Fibroblast of lung (primary cell): ENCODE measurements at regions not wholly inside any gene's neighbourhood (a gene's known extent, or its start where the extent isn't known, plus 50 kb on each side); places are given as distances from the start of the nearest gene placed in this dataset.
A peak's percentile ranks its signal among the peaks of the same experiment; 100 is the strongest.

Experiments used
- DNase-seq, 2 donors: peaks; one replicate each; pipeline versions ENCODE4 v3.0.0 to v3.0.0-alpha.2; 2010; ENCODE audit warnings: low read depth in 2 of 2
- H2AFZ ChIP-seq: 2 replicates; pipeline ENCODE4 v1.5.1; 2012; ENCODE audit warnings: low read length, control low read depth, inconsistent platforms
- H3K27ac ChIP-seq: 2 replicates; pipeline ENCODE4 v1.5.1; 2011; ENCODE audit warnings: low read length, control low read depth; ENCODE audit not compliant: insufficient read depth
- H3K27me3 ChIP-seq: 2 replicates; pipeline ENCODE4 v1.5.1; 2011; ENCODE audit warnings: mild to moderate bottlenecking, low read length; ENCODE audit not compliant: control insufficient read depth, insufficient read depth
- H3K36me3 ChIP-seq: 2 replicates; pipeline ENCODE4 v1.5.1; 2011; ENCODE audit warnings: low read length; ENCODE audit not compliant: control insufficient read depth, insufficient read depth
- H3K4me1 ChIP-seq: 2 replicates; pipeline ENCODE4 v1.5.1; 2011; ENCODE audit warnings: low read length; ENCODE audit not compliant: control insufficient read depth, insufficient read depth; ENCODE audit errors: extremely low read depth
- H3K4me2 ChIP-seq: 2 replicates; pipeline ENCODE4 v1.5.1; 2011; ENCODE audit warnings: low read length, control low read depth; ENCODE audit not compliant: insufficient read depth; ENCODE audit errors: extremely low read depth
- H3K4me3 ChIP-seq, 4 experiments: fragments of 200-600 bp in 1 of 4; sonication (generic) in 1 of 4; replicated peaks in 1 of 4; 2 replicates each; pipeline ENCODE4 v1.5.1; 2011 to 2016; ENCODE audit warnings: low read length in 4 of 4, low read depth in 3 of 4, mild to moderate bottlenecking in 3 of 4, control low read depth in 2 of 4, inconsistent platforms in 1 of 4, mixed read lengths in 1 of 4; ENCODE audit not compliant: insufficient read depth in 1 of 4; ENCODE audit errors: control extremely low read depth in 1 of 4
- H3K79me2 ChIP-seq: 2 replicates; pipeline ENCODE4 v1.5.1; 2012; ENCODE audit warnings: mild to moderate bottlenecking, low read length, inconsistent platforms; ENCODE audit not compliant: control insufficient read depth, insufficient read depth
- H3K9ac ChIP-seq: 2 replicates; pipeline ENCODE4 v1.5.1; 2011; ENCODE audit warnings: mild to moderate bottlenecking, low read length, control low read depth; ENCODE audit not compliant: insufficient read depth
- H3K9me3 ChIP-seq: 2 replicates; pipeline ENCODE4 v1.5.1; 2012; ENCODE audit warnings: low read depth, low read length; ENCODE audit not compliant: control insufficient read depth, insufficient read depth
- H4K20me1 ChIP-seq: 2 replicates; pipeline ENCODE4 v1.5.1; 2011; ENCODE audit warnings: low read length; ENCODE audit not compliant: control insufficient read depth, insufficient read depth; ENCODE audit errors: extremely low read depth
- CTCF ChIP-seq, 2 donors: IDR thresholded peaks in 1 of 2; conservative IDR thresholded peaks in 1 of 2; 1 replicate in 1 of 2; 2 replicates in 1 of 2; pipeline ENCODE4 v1.5.1; 2011 to 2012; ENCODE audit warnings: low read length in 2 of 2, control low read depth in 1 of 2, inconsistent platforms in 1 of 2, low read depth in 1 of 2, mild to moderate bottlenecking in 1 of 2
- EZH2 ChIP-seq: IDR thresholded peaks from 2 replicates; pipeline ENCODE4 v1.5.1; 2012; ENCODE audit warnings: low read length, control low read depth, mild to moderate bottlenecking; ENCODE audit errors: missing control alignments

- no peak overlapping the region for H3K27ac ChIP-seq
- H3K9ac ChIP-seq = no peak overlapping the region
- H3K4me2 ChIP-seq = no peak overlapping the region
Measured at GRCh38 chr2:207219676-207220501, 54.1 kb upstream of the KLF7 start.

GRCh38 chr2:207221731-207222130 is 56.0 kb upstream of the KLF7 start:
- Histone ChIP-seq H3K36me3 (no peaks in the 10 kb centered on the region), H3K79me2 (no peaks in the 10 kb centered on the region), H3K4me3 (no peak overlapping the region), H3K9ac (no peak overlapping the region), H4K20me1 (no peaks in the 10 kb centered on the region), H3K9me3 (no peaks in the 10 kb centered on the region), H3K4me2 (no peak overlapping the region), H2AFZ (no peak overlapping the region), H3K27ac (no peak overlapping the region), H3K27me3 (no peaks in the 10 kb centered on the region), H3K4me1 (peaks cover 4% of the 10 kb centered on the region)
- DNase-seq = no peak
- TF ChIP-seq CTCF (conservative IDR thresholded peaks at IDR 0.05 in 1 of 2, IDR thresholded peaks at IDR 0.05 in 1 of 2; ENCODE audit: low read depth in 1 of 2, low read length in 2 of 2) = no peak
- TF ChIP-seq EZH2 = no peak

More at GRCh38 chr2:207219676-207220501, 54.1 kb upstream of the KLF7 start:
- H4K20me1 ChIP-seq = no peaks in the 10 kb centered on the region
- peaks cover 2% of the 10 kb centered on the region for H3K4me1 ChIP-seq
- no peaks in the 10 kb centered on the region for H3K36me3 ChIP-seq
- no peak for TF ChIP-seq EZH2
- no peak for TF ChIP-seq CTCF (conservative IDR thresholded peaks at IDR 0.05 in 1 of 2, IDR thresholded peaks at IDR 0.05 in 1 of 2; ENCODE audit: low read depth in 1 of 2, low read length in 2 of 2)
- no peak overlapping the region for H2AFZ ChIP-seq
- peak; percentile 86 to 90 for DNase-seq
- no peaks in the 10 kb centered on the region for H3K27me3 ChIP-seq
- no peaks in the 10 kb centered on the region for H3K9me3 ChIP-seq
- no peak overlapping the region for H3K4me3 ChIP-seq
- no peaks in the 10 kb centered on the region for H3K79me2 ChIP-seq

- H3K9me3 ChIP-seq = no peaks in the 10 kb centered on the region
- H3K4me2 ChIP-seq = no peak overlapping the region
- no peaks in the 10 kb centered on the region for H4K20me1 ChIP-seq
- no peaks in the 10 kb centered on the region for H3K27me3 ChIP-seq
- TF ChIP-seq EZH2 (no peak), CTCF (conservative IDR thresholded peaks at IDR 0.05 in 1 of 2, IDR thresholded peaks at IDR 0.05 in 1 of 2; ENCODE audit: low read depth in 1 of 2, low read length in 2 of 2) (peak in 1 of 2 donors; percentile 4)
- no peaks in the 10 kb centered on the region for H3K79me2 ChIP-seq
- H3K4me1 ChIP-seq = peaks cover 4% of the 10 kb centered on the region
- no peak overlapping the region for H3K27ac ChIP-seq
- no peak overlapping the region for H2AFZ ChIP-seq
- DNase-seq = peak; percentile 44 to 83
- no peak overlapping the region for H3K9ac ChIP-seq
- no peaks in the 10 kb centered on the region for H3K36me3 ChIP-seq
- H3K4me3 ChIP-seq = no peak overlapping the region
Measured at GRCh38 chr2:207223051-207223450, 57.3 kb upstream of the KLF7 start.
